ENCODE measurements at regions not wholly inside any gene's neighbourhood (a gene's known extent, or its start where the extent isn't known, plus 50 kb on each side); places are given as distances from the start of the nearest gene placed in this dataset.

DNA sequence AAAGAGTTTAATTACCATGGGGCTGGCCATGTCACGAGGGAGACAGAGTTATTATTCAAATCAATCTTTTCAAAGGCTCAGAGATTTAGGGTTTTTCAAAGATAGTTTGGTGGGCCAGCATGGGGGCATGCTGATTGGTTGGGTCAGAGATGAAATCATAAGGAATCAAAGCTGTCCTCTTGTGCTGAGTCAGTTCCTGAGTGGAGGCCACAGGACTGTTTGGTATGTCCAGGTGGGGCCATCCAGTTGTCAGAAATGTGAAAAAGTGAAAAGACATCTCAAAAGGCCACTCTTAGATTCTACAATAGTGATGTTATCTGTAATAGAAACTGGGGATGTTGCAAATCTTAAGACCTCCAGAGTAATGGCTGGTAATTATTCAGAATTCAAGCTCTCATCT is 288.6 kb downstream of the EN1 start:
- TF ChIP-seq, protein P1, sequence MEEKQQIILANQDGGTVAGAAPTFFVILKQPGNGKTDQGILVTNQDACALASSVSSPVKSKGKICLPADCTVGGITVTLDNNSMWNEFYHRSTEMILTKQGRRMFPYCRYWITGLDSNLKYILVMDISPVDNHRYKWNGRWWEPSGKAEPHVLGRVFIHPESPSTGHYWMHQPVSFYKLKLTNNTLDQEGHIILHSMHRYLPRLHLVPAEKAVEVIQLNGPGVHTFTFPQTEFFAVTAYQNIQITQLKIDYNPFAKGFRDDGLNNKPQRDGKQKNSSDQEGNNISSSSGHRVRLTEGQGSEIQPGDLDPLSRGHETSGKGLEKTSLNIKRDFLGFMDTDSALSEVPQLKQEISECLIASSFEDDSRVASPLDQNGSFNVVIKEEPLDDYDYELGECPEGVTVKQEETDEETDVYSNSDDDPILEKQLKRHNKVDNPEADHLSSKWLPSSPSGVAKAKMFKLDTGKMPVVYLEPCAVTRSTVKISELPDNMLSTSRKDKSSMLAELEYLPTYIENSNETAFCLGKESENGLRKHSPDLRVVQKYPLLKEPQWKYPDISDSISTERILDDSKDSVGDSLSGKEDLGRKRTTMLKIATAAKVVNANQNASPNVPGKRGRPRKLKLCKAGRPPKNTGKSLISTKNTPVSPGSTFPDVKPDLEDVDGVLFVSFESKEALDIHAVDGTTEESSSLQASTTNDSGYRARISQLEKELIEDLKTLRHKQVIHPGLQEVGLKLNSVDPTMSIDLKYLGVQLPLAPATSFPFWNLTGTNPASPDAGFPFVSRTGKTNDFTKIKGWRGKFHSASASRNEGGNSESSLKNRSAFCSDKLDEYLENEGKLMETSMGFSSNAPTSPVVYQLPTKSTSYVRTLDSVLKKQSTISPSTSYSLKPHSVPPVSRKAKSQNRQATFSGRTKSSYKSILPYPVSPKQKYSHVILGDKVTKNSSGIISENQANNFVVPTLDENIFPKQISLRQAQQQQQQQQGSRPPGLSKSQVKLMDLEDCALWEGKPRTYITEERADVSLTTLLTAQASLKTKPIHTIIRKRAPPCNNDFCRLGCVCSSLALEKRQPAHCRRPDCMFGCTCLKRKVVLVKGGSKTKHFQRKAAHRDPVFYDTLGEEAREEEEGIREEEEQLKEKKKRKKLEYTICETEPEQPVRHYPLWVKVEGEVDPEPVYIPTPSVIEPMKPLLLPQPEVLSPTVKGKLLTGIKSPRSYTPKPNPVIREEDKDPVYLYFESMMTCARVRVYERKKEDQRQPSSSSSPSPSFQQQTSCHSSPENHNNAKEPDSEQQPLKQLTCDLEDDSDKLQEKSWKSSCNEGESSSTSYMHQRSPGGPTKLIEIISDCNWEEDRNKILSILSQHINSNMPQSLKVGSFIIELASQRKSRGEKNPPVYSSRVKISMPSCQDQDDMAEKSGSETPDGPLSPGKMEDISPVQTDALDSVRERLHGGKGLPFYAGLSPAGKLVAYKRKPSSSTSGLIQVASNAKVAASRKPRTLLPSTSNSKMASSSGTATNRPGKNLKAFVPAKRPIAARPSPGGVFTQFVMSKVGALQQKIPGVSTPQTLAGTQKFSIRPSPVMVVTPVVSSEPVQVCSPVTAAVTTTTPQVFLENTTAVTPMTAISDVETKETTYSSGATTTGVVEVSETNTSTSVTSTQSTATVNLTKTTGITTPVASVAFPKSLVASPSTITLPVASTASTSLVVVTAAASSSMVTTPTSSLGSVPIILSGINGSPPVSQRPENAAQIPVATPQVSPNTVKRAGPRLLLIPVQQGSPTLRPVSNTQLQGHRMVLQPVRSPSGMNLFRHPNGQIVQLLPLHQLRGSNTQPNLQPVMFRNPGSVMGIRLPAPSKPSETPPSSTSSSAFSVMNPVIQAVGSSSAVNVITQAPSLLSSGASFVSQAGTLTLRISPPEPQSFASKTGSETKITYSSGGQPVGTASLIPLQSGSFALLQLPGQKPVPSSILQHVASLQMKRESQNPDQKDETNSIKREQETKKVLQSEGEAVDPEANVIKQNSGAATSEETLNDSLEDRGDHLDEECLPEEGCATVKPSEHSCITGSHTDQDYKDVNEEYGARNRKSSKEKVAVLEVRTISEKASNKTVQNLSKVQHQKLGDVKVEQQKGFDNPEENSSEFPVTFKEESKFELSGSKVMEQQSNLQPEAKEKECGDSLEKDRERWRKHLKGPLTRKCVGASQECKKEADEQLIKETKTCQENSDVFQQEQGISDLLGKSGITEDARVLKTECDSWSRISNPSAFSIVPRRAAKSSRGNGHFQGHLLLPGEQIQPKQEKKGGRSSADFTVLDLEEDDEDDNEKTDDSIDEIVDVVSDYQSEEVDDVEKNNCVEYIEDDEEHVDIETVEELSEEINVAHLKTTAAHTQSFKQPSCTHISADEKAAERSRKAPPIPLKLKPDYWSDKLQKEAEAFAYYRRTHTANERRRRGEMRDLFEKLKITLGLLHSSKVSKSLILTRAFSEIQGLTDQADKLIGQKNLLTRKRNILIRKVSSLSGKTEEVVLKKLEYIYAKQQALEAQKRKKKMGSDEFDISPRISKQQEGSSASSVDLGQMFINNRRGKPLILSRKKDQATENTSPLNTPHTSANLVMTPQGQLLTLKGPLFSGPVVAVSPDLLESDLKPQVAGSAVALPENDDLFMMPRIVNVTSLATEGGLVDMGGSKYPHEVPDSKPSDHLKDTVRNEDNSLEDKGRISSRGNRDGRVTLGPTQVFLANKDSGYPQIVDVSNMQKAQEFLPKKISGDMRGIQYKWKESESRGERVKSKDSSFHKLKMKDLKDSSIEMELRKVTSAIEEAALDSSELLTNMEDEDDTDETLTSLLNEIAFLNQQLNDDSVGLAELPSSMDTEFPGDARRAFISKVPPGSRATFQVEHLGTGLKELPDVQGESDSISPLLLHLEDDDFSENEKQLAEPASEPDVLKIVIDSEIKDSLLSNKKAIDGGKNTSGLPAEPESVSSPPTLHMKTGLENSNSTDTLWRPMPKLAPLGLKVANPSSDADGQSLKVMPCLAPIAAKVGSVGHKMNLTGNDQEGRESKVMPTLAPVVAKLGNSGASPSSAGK (IDR thresholded peaks at IDR 0.05) = no peak
- no peak for TF ChIP-seq NR2C1 (IDR thresholded peaks at IDR 0.05)
- no peak for TF ChIP-seq NR2C1 (tag; IDR thresholded peaks at IDR 0.05)
- TF ChIP-seq, protein P2, sequence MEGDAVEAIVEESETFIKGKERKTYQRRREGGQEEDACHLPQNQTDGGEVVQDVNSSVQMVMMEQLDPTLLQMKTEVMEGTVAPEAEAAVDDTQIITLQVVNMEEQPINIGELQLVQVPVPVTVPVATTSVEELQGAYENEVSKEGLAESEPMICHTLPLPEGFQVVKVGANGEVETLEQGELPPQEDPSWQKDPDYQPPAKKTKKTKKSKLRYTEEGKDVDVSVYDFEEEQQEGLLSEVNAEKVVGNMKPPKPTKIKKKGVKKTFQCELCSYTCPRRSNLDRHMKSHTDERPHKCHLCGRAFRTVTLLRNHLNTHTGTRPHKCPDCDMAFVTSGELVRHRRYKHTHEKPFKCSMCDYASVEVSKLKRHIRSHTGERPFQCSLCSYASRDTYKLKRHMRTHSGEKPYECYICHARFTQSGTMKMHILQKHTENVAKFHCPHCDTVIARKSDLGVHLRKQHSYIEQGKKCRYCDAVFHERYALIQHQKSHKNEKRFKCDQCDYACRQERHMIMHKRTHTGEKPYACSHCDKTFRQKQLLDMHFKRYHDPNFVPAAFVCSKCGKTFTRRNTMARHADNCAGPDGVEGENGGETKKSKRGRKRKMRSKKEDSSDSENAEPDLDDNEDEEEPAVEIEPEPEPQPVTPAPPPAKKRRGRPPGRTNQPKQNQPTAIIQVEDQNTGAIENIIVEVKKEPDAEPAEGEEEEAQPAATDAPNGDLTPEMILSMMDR (IDR thresholded peaks at IDR 0.05 in 2 of 3, conservative IDR thresholded peaks at IDR 0.05 in 1 of 3; ENCODE audit: insufficient read depth in 2 of 3, low read depth in 1 of 3, low read length in 3 of 3) = no peak
- TF ChIP-seq ZNF174 (CRISPR knock-in tag; IDR thresholded peaks at IDR 0.05) = no peak
- TF ChIP-seq ZNF23 (CRISPR knock-in tag; IDR thresholded peaks at IDR 0.05) = no peak
- TF ChIP-seq EZH2 (IDR thresholded peaks at IDR 0.05; ENCODE audit: borderline replicate concordance, low read depth, low read length) = no peak
- no peak for TF ChIP-seq CBX1 (IDR thresholded peaks at IDR 0.05; ENCODE audit: low read depth)
- TF ChIP-seq POLR2AphosphoS5 (IDR thresholded peaks at IDR 0.05; ENCODE audit: control insufficient read depth, insufficient read depth, low read depth, low read length) = no peak

Data from K562 (cell line).